ENCODE measurements at regions not wholly inside any gene's neighbourhood (a gene's known extent, or its start where the extent isn't known, plus 50 kb on each side); places are given as distances from the start of the nearest gene placed in this dataset.

- intact Hi-C loops (cut with micrococcal nuclease; ENCODE audit: unreplicated experiment): no loop called here
- POLR2A ChIA-PET (ENCODE audit: unreplicated experiment): interaction anchor here (0.6 kb wide), 1 partner anchor 460 kb away, joined by 14 read pairs; no protein-coding TSS in a partner anchor
- H3F3A ChIP-seq (ENCODE audit: insufficient read depth, low read depth): no peaks in the 10 kb centered on the region
- no TSS peak for BruUV-seq (replicated peaks)
- H2AFZ ChIP-seq: no peak overlapping the region
- no peaks in the 10 kb centered on the region for H3K36me3 ChIP-seq (ENCODE audit: low read depth)
- H3K4me2 ChIP-seq: no peak overlapping the region
- H3K4me1 ChIP-seq (replicated peaks; ENCODE audit: insufficient read depth): no peaks in the 10 kb centered on the region
- no peaks in the 10 kb centered on the region for H3K27me3 ChIP-seq (ENCODE audit: insufficient read depth, low read depth)
- no peaks in the 10 kb centered on the region for H4K20me1 ChIP-seq (ENCODE audit: insufficient read depth)
- no peak for TF ChIP-seq CTCF (conservative IDR thresholded peaks at IDR 0.05)
- no peak for TF ChIP-seq EZH2 (IDR thresholded peaks at IDR 0.05; ENCODE audit: low read depth)
- H3K9me2 ChIP-seq (ENCODE audit: insufficient read depth): no peaks in the 10 kb centered on the region
- no peak overlapping the region for H3K4me3 ChIP-seq
- H3K9me3 ChIP-seq (ENCODE audit: insufficient read depth, low read depth): no peaks in the 10 kb centered on the region
- no peak for DNase-seq
- no peak overlapping the region for H3K27ac ChIP-seq
- CTCF ChIA-PET: no interaction called here
- no peaks in the 10 kb centered on the region for H3K79me2 ChIP-seq (ENCODE audit: low read depth)
Measured at GRCh38 chr4:107247738-107248137, 211.6 kb upstream of the DKK2 start.

- Histone ChIP-seq H3K4me3 (no peak overlapping the region), H3K9me3 (ENCODE audit: insufficient read depth, low read depth) (no peaks in the 10 kb centered on the region), H3K4me2 (no peak overlapping the region), H3F3A (ENCODE audit: insufficient read depth, low read depth) (no peaks in the 10 kb centered on the region), H3K36me3 (ENCODE audit: low read depth) (no peaks in the 10 kb centered on the region), H3K79me2 (ENCODE audit: low read depth) (no peaks in the 10 kb centered on the region), H3K27ac (no peak overlapping the region), H3K9me2 (ENCODE audit: insufficient read depth) (no peaks in the 10 kb centered on the region), H4K20me1 (ENCODE audit: insufficient read depth) (no peaks in the 10 kb centered on the region), H3K27me3 (ENCODE audit: insufficient read depth, low read depth) (no peaks in the 10 kb centered on the region), H2AFZ (no peak overlapping the region), H3K4me1 (replicated peaks; ENCODE audit: insufficient read depth) (no peaks in the 10 kb centered on the region)
- CTCF ChIA-PET: no interaction called here
- no peak for TF ChIP-seq CTCF (conservative IDR thresholded peaks at IDR 0.05)
- no peak for TF ChIP-seq EZH2 (IDR thresholded peaks at IDR 0.05; ENCODE audit: low read depth)
- no peak for DNase-seq
- POLR2A ChIA-PET (ENCODE audit: unreplicated experiment): no interaction called here
- intact Hi-C loops (cut with micrococcal nuclease; ENCODE audit: unreplicated experiment): no loop called here
- no TSS peak for BruUV-seq (replicated peaks)
Measured at GRCh38 chr4:107246761-107247160, 210.6 kb upstream of the DKK2 start.

GRCh38 chr4:107243141-107243781, 207.1 kb upstream of the DKK2 start:
- POLR2A ChIA-PET (ENCODE audit: unreplicated experiment): no interaction called here
- H3K9me2 ChIP-seq (ENCODE audit: insufficient read depth): no peaks in the 10 kb centered on the region
- H3K4me1 ChIP-seq (replicated peaks; ENCODE audit: insufficient read depth): no peaks in the 10 kb centered on the region
- no peak overlapping the region for H3K4me2 ChIP-seq
- CTCF ChIA-PET: no interaction called here
- H3K27ac ChIP-seq: no peak overlapping the region
- H2AFZ ChIP-seq: no peak overlapping the region
- H3K27me3 ChIP-seq (ENCODE audit: insufficient read depth, low read depth): no peaks in the 10 kb centered on the region
- DNase-seq: no peak
- no peaks in the 10 kb centered on the region for H3K79me2 ChIP-seq (ENCODE audit: low read depth)
- BruUV-seq (replicated peaks): no TSS peak
- H3K4me3 ChIP-seq: no peak overlapping the region
- no peaks in the 10 kb centered on the region for H3F3A ChIP-seq (ENCODE audit: insufficient read depth, low read depth)
- H4K20me1 ChIP-seq (ENCODE audit: insufficient read depth): no peaks in the 10 kb centered on the region
- TF ChIP-seq CTCF (conservative IDR thresholded peaks at IDR 0.05) (no peak), EZH2 (IDR thresholded peaks at IDR 0.05; ENCODE audit: low read depth) (no peak)
- no peaks in the 10 kb centered on the region for H3K36me3 ChIP-seq (ENCODE audit: low read depth)
- no peaks in the 10 kb centered on the region for H3K9me3 ChIP-seq (ENCODE audit: insufficient read depth, low read depth)
- intact Hi-C loops (cut with micrococcal nuclease; ENCODE audit: unreplicated experiment): no loop called here
